ENCODE measurements at regions not wholly inside any gene's neighbourhood (a gene's known extent, or its start where the extent isn't known, plus 50 kb on each side); places are given as distances from the start of the nearest gene placed in this dataset.

DNA sequence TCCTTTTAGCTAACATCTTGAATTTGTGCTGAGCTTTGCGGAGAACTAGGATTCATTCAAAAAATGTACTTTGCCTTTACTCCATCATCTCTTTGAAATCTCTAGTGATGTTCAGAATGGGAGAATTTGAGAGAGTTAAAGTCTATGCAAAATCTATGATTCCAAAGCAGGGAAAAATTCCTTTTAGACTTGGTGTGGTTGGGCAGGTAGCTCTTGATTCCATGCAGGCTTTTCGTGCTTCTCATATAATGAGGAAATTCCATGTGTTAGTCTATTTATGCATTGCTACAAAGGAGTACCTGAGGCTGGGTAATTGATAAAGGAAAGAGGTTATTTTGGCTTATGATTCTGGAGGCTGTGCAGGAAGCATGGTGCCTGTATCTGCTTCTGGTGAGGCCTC lies 258.9 kb upstream of the EPHA4 start:
- Mint-ChIP-seq H3K9me3 (no peaks in the 10 kb centered on the region), H3K36me3 (no peaks in the 10 kb centered on the region), H3K4me1 (ENCODE audit: low read depth) (no peaks in the 10 kb centered on the region), H3K4me3 (no peak overlapping the region), H3K27ac (no peak overlapping the region), H3K27me3 (no peaks in the 10 kb centered on the region)
- no peak for DNase-seq
- intact Hi-C loops (cut with micrococcal nuclease) = no loop called here
- POLR2A ChIA-PET = no interaction called here
- CTCF ChIA-PET = no interaction called here

DNA sequence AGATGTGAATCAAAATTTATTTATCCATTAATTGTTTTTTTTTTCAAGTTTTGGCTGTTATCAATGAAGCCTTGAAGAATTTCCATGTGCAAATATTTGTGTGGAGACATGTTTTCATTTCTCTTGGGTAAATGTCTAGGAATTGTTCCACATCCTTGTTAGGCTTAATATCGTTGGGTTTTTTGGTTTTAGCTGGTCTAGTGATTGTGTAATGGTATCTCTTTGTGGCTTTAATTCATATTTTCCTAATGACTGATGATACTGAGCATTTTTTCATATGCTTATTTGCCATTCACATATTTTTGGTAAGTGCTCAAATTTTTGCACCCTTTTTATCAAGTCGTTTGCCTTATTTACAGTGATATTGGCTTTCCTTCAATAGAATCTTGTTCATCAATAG lies 250.3 kb upstream of the EPHA4 start:
- CTCF ChIA-PET = no interaction called here
- no peak for DNase-seq
- Mint-ChIP-seq H3K27ac (no peak overlapping the region), H3K9me3 (no peaks in the 10 kb centered on the region), H3K36me3 (no peaks in the 10 kb centered on the region), H3K4me1 (ENCODE audit: low read depth) (no peaks in the 10 kb centered on the region), H3K27me3 (no peaks in the 10 kb centered on the region), H3K4me3 (no peak overlapping the region)
- POLR2A ChIA-PET = no interaction called here
- intact Hi-C loops (cut with micrococcal nuclease) = no loop called here

DNA sequence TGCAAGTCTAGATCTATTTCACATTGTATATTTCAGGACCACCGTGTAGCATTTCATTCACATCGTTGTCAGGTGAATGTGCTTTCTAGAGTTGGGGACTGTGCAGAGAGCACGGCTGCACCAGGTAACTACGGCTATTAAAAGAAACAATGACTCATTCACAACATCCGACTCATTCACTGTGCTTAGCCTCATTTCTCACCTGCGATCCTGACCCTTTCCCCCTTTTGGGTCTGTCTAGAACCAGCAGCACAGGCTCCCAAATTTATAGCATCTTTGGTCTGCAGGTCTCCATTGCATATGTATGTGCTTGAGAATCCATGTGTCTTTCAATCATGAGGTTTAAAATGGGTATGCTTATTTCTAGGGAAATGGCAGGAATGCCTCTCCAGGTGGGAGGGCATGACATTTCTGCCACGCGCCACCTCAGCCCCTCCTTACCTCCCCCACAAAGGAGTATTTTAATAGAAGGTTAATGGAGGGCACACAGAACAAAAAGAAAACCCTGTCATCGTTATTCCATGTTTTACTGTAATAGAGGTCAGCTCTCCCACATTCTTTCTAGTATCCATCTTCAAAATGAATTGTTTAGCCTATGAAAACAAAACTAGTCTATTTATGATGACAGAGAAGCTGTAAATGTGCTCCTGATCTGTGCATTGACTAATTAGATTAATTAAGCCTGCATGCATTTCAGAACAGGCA lies 246.7 kb upstream of the EPHA4 start:
- POLR2A ChIA-PET = no interaction called here

DNA sequence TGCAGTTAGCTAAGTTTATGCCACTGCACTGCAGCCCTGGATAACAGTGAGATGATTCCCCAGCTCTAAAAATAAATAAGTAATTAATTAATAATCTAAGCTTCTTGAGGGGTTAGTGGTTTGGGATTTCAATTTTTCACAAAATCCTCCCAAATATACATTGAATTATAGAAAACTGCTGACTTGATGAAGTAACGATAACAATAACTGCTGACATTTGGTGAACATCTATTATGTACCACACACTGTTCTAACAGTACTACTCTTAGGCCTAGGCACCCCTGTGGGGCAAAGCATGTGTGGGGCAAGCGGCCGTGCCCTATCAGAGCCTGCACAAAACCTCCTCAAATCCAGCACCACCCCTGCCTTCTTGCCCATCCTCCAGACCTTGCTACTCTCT lies 245.8 kb upstream of the EPHA4 start:
- POLR2A ChIA-PET = no interaction called here
- no peak for DNase-seq
- no peaks in the 10 kb centered on the region for H3K4me1 Mint-ChIP-seq (ENCODE audit: low read depth)
- H3K9me3 Mint-ChIP-seq = peaks cover 2% of the 10 kb centered on the region
- intact Hi-C loops (cut with micrococcal nuclease) = no loop called here
- peaks cover 5% of the 10 kb centered on the region for H3K27me3 Mint-ChIP-seq
- CTCF ChIA-PET = no interaction called here
- no peaks in the 10 kb centered on the region for H3K36me3 Mint-ChIP-seq
- no peak overlapping the region for H3K4me3 Mint-ChIP-seq
- no peak overlapping the region for H3K27ac Mint-ChIP-seq

More for the DNA sequence above, 246.7 kb upstream of the EPHA4 start:
- Mint-ChIP-seq H3K27me3 (peaks cover 5% of the 10 kb centered on the region), H3K36me3 (no peaks in the 10 kb centered on the region), H3K4me3 (no peak overlapping the region), H3K27ac (no peak overlapping the region), H3K4me1 (ENCODE audit: low read depth) (no peaks in the 10 kb centered on the region), H3K9me3 (peaks cover 2% of the 10 kb centered on the region)
- intact Hi-C loops (cut with micrococcal nuclease) = no loop called here
- CTCF ChIA-PET = no interaction called here
- DNase-seq = no peak

DNA sequence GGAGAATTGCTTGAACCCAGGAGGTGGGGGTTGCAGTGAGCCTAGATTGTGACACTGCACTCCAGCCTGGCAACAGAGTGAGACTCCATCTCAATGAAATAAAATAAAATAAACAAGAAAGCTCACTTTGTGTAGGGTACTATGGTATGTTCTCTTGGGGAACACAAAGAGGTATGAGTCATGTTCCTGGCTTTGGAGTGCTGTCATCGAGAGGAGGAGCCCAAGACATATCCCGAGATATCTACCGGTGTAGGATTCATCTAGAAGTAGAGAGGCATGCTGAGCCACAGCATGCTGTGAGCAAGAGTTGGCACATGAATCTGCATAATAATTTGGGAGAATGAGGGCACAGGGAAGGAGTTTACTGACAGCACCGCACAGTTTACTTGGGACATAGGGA lies 244.9 kb upstream of the EPHA4 start:
- Mint-ChIP-seq H3K36me3 (no peaks in the 10 kb centered on the region), H3K9me3 (peaks cover 2% of the 10 kb centered on the region), H3K27me3 (peaks cover 5% of the 10 kb centered on the region), H3K4me1 (ENCODE audit: low read depth) (no peaks in the 10 kb centered on the region), H3K4me3 (no peak overlapping the region), H3K27ac (no peak overlapping the region)
- DNase-seq = no peak
- intact Hi-C loops (cut with micrococcal nuclease) = no loop called here
- CTCF ChIA-PET = no interaction called here
- POLR2A ChIA-PET = no interaction called here

DNA sequence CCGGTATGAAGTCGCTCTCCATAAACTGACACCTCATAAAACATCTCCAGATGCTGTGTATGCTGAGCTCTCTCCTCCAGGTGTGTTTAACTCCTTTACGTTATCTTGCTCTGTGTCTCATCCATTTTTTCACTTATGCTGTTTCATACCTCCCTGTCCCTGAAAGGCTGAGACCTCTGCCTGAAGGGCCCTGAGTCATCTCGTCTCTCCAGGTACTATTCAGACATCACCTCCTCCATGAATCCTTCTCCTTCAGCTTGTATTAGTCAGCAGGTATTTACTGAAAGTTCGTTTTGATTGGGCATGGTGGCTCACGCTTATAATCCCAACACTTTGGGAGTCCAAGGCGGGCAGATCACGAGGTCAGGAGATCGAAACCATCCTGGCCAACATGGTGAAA lies 244.5 kb upstream of the EPHA4 start:
- Mint-ChIP-seq H3K4me3 (no peak overlapping the region), H3K36me3 (no peaks in the 10 kb centered on the region), H3K27me3 (peaks cover 5% of the 10 kb centered on the region), H3K9me3 (peaks cover 2% of the 10 kb centered on the region), H3K27ac (no peak overlapping the region), H3K4me1 (ENCODE audit: low read depth) (no peaks in the 10 kb centered on the region)
- ChIA-PET CTCF (no interaction called here), POLR2A (no interaction called here)
- no peak for DNase-seq
- intact Hi-C loops (cut with micrococcal nuclease) = no loop called here

DNA sequence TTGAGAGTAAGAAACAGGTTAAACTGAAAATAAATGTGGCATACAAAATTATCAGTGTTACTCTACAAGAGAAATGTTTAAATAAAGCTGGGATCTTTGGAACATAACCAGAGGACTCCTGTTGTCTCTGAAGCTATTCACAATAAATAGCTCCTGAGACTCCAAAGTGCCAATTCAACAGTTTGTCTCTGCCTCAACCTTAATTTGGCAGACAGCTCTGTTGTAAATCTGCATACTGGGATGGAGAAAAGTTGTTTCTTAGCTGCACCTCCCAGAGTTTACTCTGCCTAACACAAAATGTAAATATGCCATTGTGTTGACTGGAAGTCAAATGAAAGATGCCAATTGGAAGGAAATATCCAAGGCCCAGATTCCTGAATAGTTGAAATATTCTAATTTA lies 238.5 kb upstream of the EPHA4 start:
- POLR2A ChIA-PET = no interaction called here
- Mint-ChIP-seq H3K4me1 (ENCODE audit: low read depth) (no peaks in the 10 kb centered on the region), H3K27ac (no peak overlapping the region), H3K36me3 (no peaks in the 10 kb centered on the region), H3K4me3 (no peak overlapping the region), H3K27me3 (peaks cover 5% of the 10 kb centered on the region), H3K9me3 (peaks cover 2% of the 10 kb centered on the region)
- intact Hi-C loops (cut with micrococcal nuclease) = no loop called here
- CTCF ChIA-PET = no interaction called here
- DNase-seq = no peak

DNA sequence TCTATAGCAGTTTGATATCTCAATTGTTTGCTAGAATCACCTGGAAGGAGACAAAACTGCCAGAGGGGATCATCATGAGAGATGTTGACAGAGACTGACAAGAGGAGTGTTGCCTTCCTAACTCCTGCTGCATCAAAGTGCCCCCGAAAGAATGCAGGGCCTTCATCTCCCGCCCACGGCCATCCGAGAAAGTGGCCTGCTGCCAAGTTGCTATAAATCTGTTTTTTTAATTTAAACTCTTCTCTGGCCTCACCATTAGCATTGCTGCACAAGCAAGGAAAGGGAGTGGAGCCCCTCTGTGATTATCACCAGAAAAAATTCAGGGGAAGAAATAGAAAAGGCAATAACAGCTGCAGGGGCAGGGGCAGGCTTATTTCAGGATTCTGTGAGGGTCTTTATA lies 238.1 kb upstream of the EPHA4 start:
- ChIA-PET CTCF (interaction anchor here (0.7 kb wide), 1 partner anchor 1079 kb away, joined by 3 read pairs; no protein-coding TSS in a partner anchor), POLR2A (no interaction called here)
- H3K4me1 Mint-ChIP-seq (ENCODE audit: low read depth) = no peaks in the 10 kb centered on the region
- no peak for DNase-seq
- H3K27ac Mint-ChIP-seq = no peak overlapping the region
- peaks cover 5% of the 10 kb centered on the region for H3K27me3 Mint-ChIP-seq
- intact Hi-C loops (cut with micrococcal nuclease) = no loop called here
- no peaks in the 10 kb centered on the region for H3K36me3 Mint-ChIP-seq
- no peak overlapping the region for H3K4me3 Mint-ChIP-seq
- peaks cover 2% of the 10 kb centered on the region for H3K9me3 Mint-ChIP-seq

DNA sequence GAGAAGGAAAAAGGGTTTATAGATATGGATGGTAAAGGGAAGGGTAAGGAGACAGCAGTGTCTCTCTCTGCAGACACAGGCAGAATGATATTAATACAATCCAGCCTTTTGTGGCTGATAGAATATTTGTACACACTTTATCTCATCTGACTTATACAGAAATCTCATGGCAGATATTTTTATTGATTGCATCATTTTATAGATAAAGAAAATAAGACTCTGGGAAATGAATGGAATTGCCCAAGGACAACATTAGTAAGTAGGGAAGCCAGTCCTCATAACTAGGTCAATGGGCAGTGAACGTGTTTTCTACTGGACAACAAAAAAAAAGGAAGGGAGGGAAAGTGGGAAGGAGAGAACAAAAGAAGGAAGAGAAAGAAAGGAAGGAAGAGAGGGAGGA lies 236.4 kb upstream of the EPHA4 start:
- H3K9me3 Mint-ChIP-seq = no peaks in the 10 kb centered on the region
- POLR2A ChIA-PET = no interaction called here

DNA sequence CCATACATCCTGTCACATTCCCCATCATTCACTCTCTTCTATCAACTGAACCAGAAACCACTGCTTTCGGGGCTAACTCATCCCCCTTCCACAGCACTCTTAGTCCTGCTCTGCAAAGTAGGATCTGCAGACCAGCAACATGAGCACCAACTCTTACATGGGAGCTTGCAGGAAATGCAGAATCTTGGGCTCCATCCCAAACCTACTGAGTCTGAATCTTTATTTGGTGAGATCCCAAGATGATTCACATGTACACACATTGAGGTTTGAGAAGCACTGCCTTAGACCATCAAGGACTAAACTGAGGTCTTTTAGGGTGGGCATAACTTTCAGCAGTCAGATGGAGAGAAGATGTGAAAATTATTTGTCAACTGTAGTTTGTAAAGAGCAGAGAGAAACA lies 235.6 kb upstream of the EPHA4 start:
- no peak for DNase-seq
- intact Hi-C loops (cut with micrococcal nuclease) = no loop called here
- peaks cover 1% of the 10 kb centered on the region for H3K27me3 Mint-ChIP-seq
- H3K4me1 Mint-ChIP-seq (ENCODE audit: low read depth) = no peaks in the 10 kb centered on the region
- no peaks in the 10 kb centered on the region for H3K36me3 Mint-ChIP-seq
- no peaks in the 10 kb centered on the region for H3K9me3 Mint-ChIP-seq
- ChIA-PET CTCF (no interaction called here), POLR2A (no interaction called here)
- no peak overlapping the region for H3K27ac Mint-ChIP-seq
- H3K4me3 Mint-ChIP-seq = no peak overlapping the region

More for the DNA sequence above, 236.4 kb upstream of the EPHA4 start:
- Mint-ChIP-seq H3K27ac (no peak overlapping the region), H3K4me1 (ENCODE audit: low read depth) (no peaks in the 10 kb centered on the region), H3K4me3 (no peak overlapping the region), H3K27me3 (peaks cover 1% of the 10 kb centered on the region), H3K36me3 (no peaks in the 10 kb centered on the region)
- intact Hi-C loops (cut with micrococcal nuclease) = no loop called here
- no peak for DNase-seq
- CTCF ChIA-PET = no interaction called here

DNA sequence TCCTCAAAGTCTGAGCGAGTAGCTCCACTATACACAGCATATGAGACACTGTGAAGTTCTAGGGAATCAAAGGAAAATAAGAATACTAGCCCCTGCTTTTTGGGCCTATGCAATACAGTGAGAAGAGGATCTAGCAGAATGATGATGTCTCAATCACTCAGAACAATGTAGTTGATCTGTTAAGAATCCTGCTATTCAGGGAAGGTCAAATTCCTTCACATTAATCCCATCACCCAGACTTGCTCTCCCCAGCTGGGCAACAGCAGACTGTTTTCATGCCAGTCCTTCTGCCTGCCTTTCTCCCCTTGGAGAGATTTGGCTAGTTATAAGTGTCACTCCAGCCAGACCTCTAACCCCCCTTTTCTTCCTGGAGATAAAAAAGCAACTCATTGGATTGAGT lies 230.0 kb upstream of the EPHA4 start:
- CTCF ChIA-PET = no interaction called here
- Mint-ChIP-seq H3K4me3 (no peak overlapping the region), H3K4me1 (ENCODE audit: low read depth) (no peaks in the 10 kb centered on the region), H3K9me3 (no peaks in the 10 kb centered on the region), H3K27me3 (peaks cover 1% of the 10 kb centered on the region), H3K27ac (no peak overlapping the region), H3K36me3 (no peaks in the 10 kb centered on the region)
- intact Hi-C loops (cut with micrococcal nuclease) = no loop called here
- no peak for DNase-seq
- POLR2A ChIA-PET = no interaction called here

DNA sequence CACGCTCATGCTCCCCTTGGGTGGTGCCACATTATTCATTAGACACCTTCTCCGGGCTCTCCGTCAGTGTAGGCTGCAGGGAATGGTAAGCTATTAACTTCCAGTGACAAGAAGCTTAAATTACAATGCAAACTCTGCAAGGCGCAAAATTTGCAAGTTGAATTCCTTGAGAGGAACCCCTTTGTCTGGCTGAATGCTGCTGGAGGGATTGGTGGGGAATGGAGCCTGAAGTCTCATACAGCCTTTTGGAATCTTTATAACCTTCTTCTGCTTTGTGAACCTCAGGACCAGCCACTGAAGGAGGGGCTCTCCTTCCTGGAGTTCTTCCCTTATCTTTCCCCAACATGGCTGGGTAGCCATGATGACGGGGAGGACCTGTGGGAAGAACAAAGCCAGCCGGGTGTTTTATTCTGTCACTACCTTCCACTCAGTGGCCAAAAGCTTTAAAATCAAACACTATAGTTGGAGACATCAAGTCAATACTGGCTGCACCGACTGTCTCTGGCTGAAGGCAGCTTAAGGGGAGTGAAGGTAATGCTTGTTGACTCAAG lies 220.9 kb upstream of the EPHA4 start:
- H3K27ac Mint-ChIP-seq = no peak overlapping the region
- H3K4me3 Mint-ChIP-seq = no peak overlapping the region
- H3K36me3 Mint-ChIP-seq = no peaks in the 10 kb centered on the region
- no peaks in the 10 kb centered on the region for H3K27me3 Mint-ChIP-seq
- intact Hi-C loops (cut with micrococcal nuclease) = no loop called here
- POLR2A ChIA-PET = no interaction called here
- DNase-seq = no peak
- H3K9me3 Mint-ChIP-seq = no peaks in the 10 kb centered on the region
- H3K4me1 Mint-ChIP-seq (ENCODE audit: low read depth) = no peaks in the 10 kb centered on the region
- CTCF ChIA-PET = no interaction called here

DNA sequence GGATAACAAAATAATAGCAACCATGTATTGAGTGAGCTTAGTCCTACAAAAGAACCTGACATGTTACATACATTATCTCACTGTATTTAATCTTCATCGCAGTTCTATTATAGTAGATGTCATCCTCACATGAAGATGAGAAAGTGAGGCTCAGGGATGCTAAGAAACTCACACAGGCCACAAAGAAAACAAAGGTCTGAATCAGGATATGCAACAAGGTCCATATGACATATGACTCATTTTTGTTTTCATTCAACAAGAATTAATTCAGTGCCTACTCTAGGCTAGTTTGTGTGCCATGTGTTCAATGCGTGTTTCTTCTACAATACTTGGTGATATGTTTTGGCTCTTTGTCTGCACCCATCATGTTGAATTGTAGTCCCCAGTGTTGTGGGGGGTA lies 219.7 kb upstream of the EPHA4 start:
- Mint-ChIP-seq H3K4me1 (ENCODE audit: low read depth) (no peaks in the 10 kb centered on the region), H3K36me3 (no peaks in the 10 kb centered on the region), H3K27ac (no peak overlapping the region), H3K9me3 (no peaks in the 10 kb centered on the region), H3K4me3 (no peak overlapping the region), H3K27me3 (no peaks in the 10 kb centered on the region)
- no peak for DNase-seq
- intact Hi-C loops (cut with micrococcal nuclease) = no loop called here
- ChIA-PET POLR2A (no interaction called here), CTCF (no interaction called here)
